ENCODE measurements at regions not wholly inside any gene's neighbourhood (a gene's known extent, or its start where the extent isn't known, plus 50 kb on each side); places are given as distances from the start of the nearest gene placed in this dataset.

- no peak for TF ChIP-seq CTCF (IDR thresholded peaks at IDR 0.05)
- TF ChIP-seq POLR2A (IDR thresholded peaks at IDR 0.05): no peak
- no peak for TF ChIP-seq POLR2AphosphoS5 (IDR thresholded peaks at IDR 0.05)
These were observed 58.0 kb downstream of the CGGBP1 start for GRCh38 chr3:88000853-88001252.

Data from gastroesophageal sphincter (tissue), 3 donors.